ENCODE measurements at regions not wholly inside any gene's neighbourhood (a gene's known extent, or its start where the extent isn't known, plus 50 kb on each side); places are given as distances from the start of the nearest gene placed in this dataset.

- no peaks in the 10 kb centered on the region for H3K9me2 ChIP-seq (replicated peaks; ENCODE audit: control insufficient read depth, low read length)
- H3K4me2 ChIP-seq (ENCODE audit: low read length) = no peak overlapping the region
- H3K9me3 ChIP-seq (ENCODE audit: control insufficient read depth, insufficient read depth, low read length) = no peaks in the 10 kb centered on the region
- H3K27me3 ChIP-seq (ENCODE audit: control insufficient read depth, low read length) = peaks cover 37% of the 10 kb centered on the region; the same call in 1 of the 2 replicates
- H3K27ac ChIP-seq (ENCODE audit: low read depth, low read length) = no peak overlapping the region
- no peaks in the 10 kb centered on the region for H4K20me1 ChIP-seq (ENCODE audit: control insufficient read depth, insufficient read depth, low read depth, low read length)
- H3F3A ChIP-seq (ENCODE audit: control insufficient read depth, insufficient read depth) = no peaks in the 10 kb centered on the region
- H3K36me3 ChIP-seq (ENCODE audit: control insufficient read depth, low read length) = no peaks in the 10 kb centered on the region
- no peak overlapping the region for H3K4me3 ChIP-seq (ENCODE audit: low read length)
- H3K79me2 ChIP-seq (ENCODE audit: control insufficient read depth, low read length) = no peaks in the 10 kb centered on the region
- no peaks in the 10 kb centered on the region for H3K4me1 ChIP-seq (ENCODE audit: control insufficient read depth, low read length)
- TF ChIP-seq EZH2phosphoT487 (IDR thresholded peaks at IDR 0.05; ENCODE audit: borderline replicate concordance, low read length) (no peak), CTCF (IDR thresholded peaks at IDR 0.05; ENCODE audit: low read depth, low read length, poor library complexity, severe bottlenecking) (no peak)
Measured at GRCh38 chr6:159446340-159446739, 246.7 kb downstream of the SOD2 start.

- Histone ChIP-seq H3K4me1 (ENCODE audit: control insufficient read depth, low read length) (no peaks in the 10 kb centered on the region), H3K27me3 (ENCODE audit: control insufficient read depth, low read length) (peaks cover 41% of the 10 kb centered on the region; the same call in 1 of the 2 replicates), H3K4me2 (ENCODE audit: low read length) (no peak overlapping the region), H3K36me3 (ENCODE audit: control insufficient read depth, low read length) (no peaks in the 10 kb centered on the region), H3K9me2 (replicated peaks; ENCODE audit: control insufficient read depth, low read length) (no peaks in the 10 kb centered on the region), H4K20me1 (ENCODE audit: control insufficient read depth, insufficient read depth, low read depth, low read length) (no peaks in the 10 kb centered on the region), H3F3A (ENCODE audit: control insufficient read depth, insufficient read depth) (no peaks in the 10 kb centered on the region), H3K27ac (ENCODE audit: low read depth, low read length) (no peak overlapping the region), H3K79me2 (ENCODE audit: control insufficient read depth, low read length) (no peaks in the 10 kb centered on the region), H3K4me3 (ENCODE audit: low read length) (no peak overlapping the region), H3K9me3 (ENCODE audit: control insufficient read depth, insufficient read depth, low read length) (no peaks in the 10 kb centered on the region)
- TF ChIP-seq EZH2phosphoT487 (IDR thresholded peaks at IDR 0.05; ENCODE audit: borderline replicate concordance, low read length) = no peak
- no peak for TF ChIP-seq CTCF (IDR thresholded peaks at IDR 0.05; ENCODE audit: low read depth, low read length, poor library complexity, severe bottlenecking)
Measured at GRCh38 chr6:159445351-159445750, 247.7 kb downstream of the SOD2 start.

- no peaks in the 10 kb centered on the region for H3K9me3 ChIP-seq (ENCODE audit: control insufficient read depth, insufficient read depth, low read length)
- H3K36me3 ChIP-seq (ENCODE audit: control insufficient read depth, low read length) = no peaks in the 10 kb centered on the region
- H3K9me2 ChIP-seq (replicated peaks; ENCODE audit: control insufficient read depth, low read length) = no peaks in the 10 kb centered on the region
- TF ChIP-seq EZH2phosphoT487 (IDR thresholded peaks at IDR 0.05; ENCODE audit: borderline replicate concordance, low read length) (no peak), CTCF (IDR thresholded peaks at IDR 0.05; ENCODE audit: low read depth, low read length, poor library complexity, severe bottlenecking) (no peak)
- H3K4me2 ChIP-seq (ENCODE audit: low read length) = no peak overlapping the region
- H3F3A ChIP-seq (ENCODE audit: control insufficient read depth, insufficient read depth) = no peaks in the 10 kb centered on the region
- H3K4me1 ChIP-seq (ENCODE audit: control insufficient read depth, low read length) = no peaks in the 10 kb centered on the region
- H4K20me1 ChIP-seq (ENCODE audit: control insufficient read depth, insufficient read depth, low read depth, low read length) = no peaks in the 10 kb centered on the region
- peaks cover 41% of the 10 kb centered on the region; the same call in 1 of the 2 replicates for H3K27me3 ChIP-seq (ENCODE audit: control insufficient read depth, low read length)
- H3K27ac ChIP-seq (ENCODE audit: low read depth, low read length) = no peak overlapping the region
- H3K4me3 ChIP-seq (ENCODE audit: low read length) = no peak overlapping the region
- no peaks in the 10 kb centered on the region for H3K79me2 ChIP-seq (ENCODE audit: control insufficient read depth, low read length)
Measured at GRCh38 chr6:159444056-159444760, 248.8 kb downstream of the SOD2 start.
